RKO (cell line): ENCODE measurements at regions not wholly inside any gene's neighbourhood (a gene's known extent, or its start where the extent isn't known, plus 50 kb on each side); places are given as distances from the start of the nearest gene placed in this dataset.
"Not testable (repeated sequence)": the region's sequence is repeated elsewhere in the genome, so short reads cannot be mapped to it uniquely, and the experiment has no call there.

Experiments used
- DNase-seq: peaks from one replicate; pipeline ENCODE4 v3.0.0-alpha.2; 2016; ENCODE audit warnings: low spot score

GRCh38 chr3:150127011-150127490 is 156.4 kb upstream of the PFN2 start:
- DNase-seq: no peak

GRCh38 chr3:150124142-150124541 is 153.4 kb upstream of the PFN2 start:
- no peak for DNase-seq

- not testable (repeated sequence) for DNase-seq
Measured at GRCh38 chr3:150123249-150123648, 152.6 kb upstream of the PFN2 start.

- no peak for DNase-seq
Measured at GRCh38 chr3:150118219-150118618, 147.5 kb upstream of the PFN2 start.

GRCh38 chr3:150117076-150117475 is 146.4 kb upstream of the PFN2 start:
- no peak for DNase-seq

GRCh38 chr3:150116196-150116595 is 145.5 kb upstream of the PFN2 start:
- no peak for DNase-seq

GRCh38 chr3:150114873-150115540 is 144.3 kb upstream of the PFN2 start:
- peak; percentile 31 for DNase-seq

GRCh38 chr3:150114273-150114672 is 143.6 kb upstream of the PFN2 start:
- no peak for DNase-seq

- no peak for DNase-seq
Measured at GRCh38 chr3:150110097-150110496, 139.4 kb upstream of the PFN2 start.

- no peak for DNase-seq
Measured at GRCh38 chr3:150107429-150108175, 136.9 kb upstream of the PFN2 start.

GRCh38 chr3:150106740-150107428 is 136.2 kb upstream of the PFN2 start:
- peak; percentile 6 for DNase-seq

- no peak for DNase-seq
Measured at GRCh38 chr3:150105886-150106612, 135.4 kb upstream of the PFN2 start.

- no peak for DNase-seq
Measured at GRCh38 chr3:150105025-150105424, 134.3 kb upstream of the PFN2 start.

GRCh38 chr3:150104564-150104963 is 133.9 kb upstream of the PFN2 start:
- DNase-seq: no peak

- DNase-seq: no peak
Measured at GRCh38 chr3:150101016-150101415, 130.3 kb upstream of the PFN2 start.

- no peak for DNase-seq
Measured at GRCh38 chr3:150098621-150099020, 127.9 kb upstream of the PFN2 start.

GRCh38 chr3:150097588-150097890 is 126.8 kb upstream of the PFN2 start:
- peak; percentile 18 for DNase-seq

GRCh38 chr3:150096700-150097587 is 126.2 kb upstream of the PFN2 start:
- DNase-seq: no peak

GRCh38 chr3:150094150-150094933 is 123.6 kb upstream of the PFN2 start:
- DNase-seq: peak; percentile 63

GRCh38 chr3:150091626-150092025 is 120.9 kb upstream of the PFN2 start:
- no peak for DNase-seq

- no peak for DNase-seq
Measured at GRCh38 chr3:150090877-150091276, 120.2 kb upstream of the PFN2 start.
